ENCODE measurements at regions not wholly inside any gene's neighbourhood (a gene's known extent, or its start where the extent isn't known, plus 50 kb on each side); places are given as distances from the start of the nearest gene placed in this dataset.
"Not testable (repeated sequence)": the region's sequence is repeated elsewhere in the genome, so short reads cannot be mapped to it uniquely, and the experiment has no call there.

DNA sequence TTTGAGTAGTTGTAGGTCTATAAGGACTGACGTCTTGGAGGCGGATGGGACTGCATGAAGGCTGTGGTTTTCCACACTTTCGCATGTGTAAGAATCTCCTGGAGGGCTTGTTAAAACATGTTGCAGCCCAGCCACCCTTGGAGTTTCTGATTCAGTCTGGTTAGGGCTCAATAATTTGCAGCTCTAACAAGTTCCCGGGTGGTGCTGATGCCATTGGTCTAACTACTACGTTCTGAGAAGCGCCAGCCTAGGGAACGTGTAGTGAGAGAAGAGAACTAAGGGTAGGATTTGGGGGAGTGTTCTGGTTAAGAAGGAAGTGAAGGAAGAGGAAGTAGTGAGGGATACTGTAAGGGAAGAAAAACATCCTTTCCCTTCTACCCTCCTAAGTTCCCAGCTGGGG lies 138.9 kb downstream of the LARP7 start:
- no peak for DNase-seq (ENCODE audit: low spot score)

DNA sequence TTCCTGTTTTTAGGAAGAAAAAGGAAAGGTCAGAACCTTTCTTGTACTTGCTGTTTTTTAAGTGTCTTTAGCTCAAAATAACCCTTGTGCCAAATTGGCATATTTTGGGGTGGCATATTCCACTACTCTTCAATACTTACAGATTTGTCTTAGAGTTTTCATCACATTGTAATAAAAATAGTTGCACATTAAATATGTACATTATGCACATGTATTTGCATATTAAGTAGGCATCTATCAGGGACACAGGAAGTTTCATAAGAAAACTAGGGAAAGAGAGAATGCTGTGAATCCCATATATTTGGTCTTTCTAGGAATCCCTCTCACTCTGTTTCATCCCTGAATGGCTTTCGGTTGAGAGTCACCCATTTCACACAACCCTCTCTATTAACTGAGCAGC lies 139.6 kb downstream of the LARP7 start:
- no peak for DNase-seq (ENCODE audit: low spot score)

DNA sequence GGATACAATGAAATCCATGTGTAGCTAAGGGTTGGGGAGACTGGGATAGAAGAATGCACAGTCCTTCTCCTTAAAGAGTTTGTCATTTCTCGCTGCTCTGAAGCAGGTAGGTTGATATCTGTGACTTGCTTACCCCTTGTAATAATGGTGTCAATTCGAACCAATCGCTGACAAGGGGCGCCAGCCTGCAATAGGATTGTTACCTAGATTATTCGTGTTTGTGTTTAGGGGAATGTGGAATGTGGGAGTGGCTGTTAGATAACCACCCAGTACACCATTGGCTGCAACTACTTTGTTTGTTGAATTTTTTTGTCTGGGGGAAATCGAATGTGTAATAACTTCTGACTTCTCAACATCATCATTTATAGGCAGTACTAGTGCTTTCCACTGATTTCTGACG lies 141.6 kb downstream of the LARP7 start:
- no peak for DNase-seq (ENCODE audit: low spot score)

DNA sequence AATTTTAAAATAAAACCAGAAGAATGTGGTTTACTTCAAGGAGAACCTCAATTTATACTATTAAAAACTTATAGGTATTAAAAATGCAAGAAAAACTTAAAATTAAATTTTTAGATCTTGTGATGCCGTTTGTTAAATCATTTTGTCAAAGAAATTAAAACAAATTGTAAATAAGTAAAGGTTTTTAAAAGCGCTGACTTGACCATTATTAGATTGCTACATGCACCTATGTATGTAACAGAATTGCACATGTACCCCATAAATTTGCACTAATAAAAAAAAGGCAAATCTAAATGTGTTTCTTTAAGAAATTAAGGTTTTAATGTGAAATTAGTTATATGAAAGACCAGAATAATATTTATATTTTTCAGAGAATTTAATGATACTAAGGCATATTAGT lies 156.1 kb downstream of the LARP7 start:
- no peak for DNase-seq (ENCODE audit: low spot score)

DNA sequence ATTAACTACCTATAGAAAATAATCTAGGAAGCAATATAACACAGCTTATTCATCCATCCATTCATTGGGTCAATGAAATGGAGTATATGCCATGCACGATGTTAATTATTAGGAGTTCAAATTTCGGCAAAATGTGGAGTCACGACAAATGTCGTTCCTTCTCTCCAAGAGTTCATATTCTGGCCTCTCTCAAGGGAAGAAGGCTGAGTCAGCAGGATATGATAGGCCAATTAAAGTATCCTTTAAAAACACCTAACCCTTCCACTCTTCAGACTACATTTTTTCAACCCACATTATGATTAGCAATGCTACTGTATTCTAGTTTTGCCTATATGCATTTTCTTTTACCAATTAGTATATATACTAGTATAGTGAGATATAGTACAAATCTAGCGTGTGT lies 163.1 kb downstream of the LARP7 start:
- DNase-seq (ENCODE audit: low spot score): no peak

DNA sequence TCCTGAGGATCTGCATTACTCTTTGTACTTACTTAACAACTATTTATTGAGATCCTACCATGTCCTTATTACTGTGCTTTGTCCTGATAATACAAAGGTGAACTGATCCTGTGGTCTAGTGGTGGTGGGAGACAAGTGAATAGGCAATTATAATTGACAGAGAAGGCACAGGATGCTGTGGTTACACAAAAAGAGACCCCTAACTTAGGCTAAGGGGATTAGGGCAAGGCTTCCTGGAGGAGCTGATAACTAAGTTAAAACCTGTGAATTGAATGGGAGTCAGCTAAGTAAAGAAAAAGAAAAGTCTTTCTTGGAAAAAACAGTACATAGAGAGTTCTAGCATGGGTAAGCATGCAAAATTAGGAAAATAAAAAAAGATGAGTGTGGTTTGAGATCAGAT lies 164.4 kb downstream of the LARP7 start:
- no peak for DNase-seq (ENCODE audit: low spot score)

DNA sequence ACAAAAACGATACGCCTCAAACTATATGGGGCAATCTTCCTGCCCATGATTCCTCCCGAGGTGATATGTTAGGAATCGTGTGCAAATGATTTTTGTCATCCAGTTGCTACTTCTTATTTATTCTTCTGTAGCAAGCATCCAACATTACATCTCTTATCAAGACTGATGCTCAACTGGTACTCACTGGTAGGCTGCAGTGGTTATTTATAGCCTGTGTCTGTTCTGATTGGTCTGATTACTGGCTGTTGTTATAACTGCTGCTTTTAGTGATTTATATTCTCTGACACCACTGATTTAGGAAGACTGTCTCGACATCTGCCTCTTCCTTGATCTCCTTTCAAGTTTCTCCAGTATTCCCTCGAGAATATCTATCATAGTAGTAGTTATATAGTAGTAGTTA lies 165.8 kb downstream of the LARP7 start:
- DNase-seq (ENCODE audit: low spot score): no peak

DNA sequence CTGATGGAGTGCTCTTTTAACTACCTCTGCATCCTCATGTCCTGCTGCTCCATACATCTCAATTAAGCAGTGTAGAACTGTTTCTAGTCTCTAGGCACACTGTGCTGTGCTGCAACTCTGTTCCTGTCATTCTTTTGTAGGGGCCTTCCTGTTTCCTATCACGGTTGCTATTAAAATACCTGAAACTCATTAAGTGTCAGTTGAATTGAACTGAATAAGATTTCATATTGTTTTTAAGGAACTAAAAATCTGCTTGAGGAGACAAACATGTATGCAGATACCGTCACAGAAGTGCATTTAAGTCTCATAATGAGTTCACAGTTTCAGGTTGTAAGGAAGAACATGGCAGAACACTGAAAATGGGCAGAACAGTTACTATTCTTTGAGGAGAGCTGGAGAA lies 170.1 kb downstream of the LARP7 start:
- no peak for DNase-seq (ENCODE audit: low spot score)

DNA sequence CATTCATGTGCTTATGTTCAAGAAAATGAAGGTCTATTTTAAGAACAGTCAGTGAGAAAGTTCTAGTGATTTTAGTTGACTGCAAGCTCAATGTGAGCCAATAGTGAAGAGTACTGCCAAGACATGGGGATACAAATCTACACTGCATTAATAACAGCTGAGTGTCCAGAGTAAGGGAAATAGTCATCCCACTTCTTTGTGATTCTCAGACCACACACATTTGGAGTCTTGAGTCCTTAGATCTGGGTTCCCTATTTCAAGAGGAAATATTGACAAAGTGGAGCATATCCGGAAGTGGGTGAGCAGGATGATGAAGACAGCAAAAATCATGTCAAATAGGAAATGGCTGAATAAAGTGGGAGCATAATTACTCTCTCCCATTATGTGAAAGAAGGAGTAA lies 171.1 kb downstream of the LARP7 start:
- no peak for DNase-seq (ENCODE audit: low spot score)

DNA sequence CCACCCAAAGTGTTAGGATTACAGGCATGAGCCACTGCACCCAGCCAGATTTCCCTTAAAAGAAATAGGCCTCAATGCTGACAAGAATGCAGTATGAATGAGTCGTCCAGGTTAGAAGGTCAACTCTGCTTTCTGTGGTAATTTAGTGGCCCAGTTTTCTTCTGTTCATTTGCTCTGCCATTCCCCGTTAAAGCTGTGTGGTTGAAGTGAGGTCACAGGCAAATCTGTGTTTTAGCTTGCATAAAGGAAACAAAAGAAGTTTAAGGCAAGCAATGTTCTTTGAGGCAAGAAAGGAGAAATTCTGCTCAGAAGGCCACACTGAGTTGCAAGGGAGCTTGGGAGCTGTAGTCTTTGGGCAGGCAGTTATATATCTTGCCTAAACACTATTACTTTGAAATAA lies 176.8 kb downstream of the LARP7 start:
- peak; percentile 16 for DNase-seq (ENCODE audit: low spot score)

DNA sequence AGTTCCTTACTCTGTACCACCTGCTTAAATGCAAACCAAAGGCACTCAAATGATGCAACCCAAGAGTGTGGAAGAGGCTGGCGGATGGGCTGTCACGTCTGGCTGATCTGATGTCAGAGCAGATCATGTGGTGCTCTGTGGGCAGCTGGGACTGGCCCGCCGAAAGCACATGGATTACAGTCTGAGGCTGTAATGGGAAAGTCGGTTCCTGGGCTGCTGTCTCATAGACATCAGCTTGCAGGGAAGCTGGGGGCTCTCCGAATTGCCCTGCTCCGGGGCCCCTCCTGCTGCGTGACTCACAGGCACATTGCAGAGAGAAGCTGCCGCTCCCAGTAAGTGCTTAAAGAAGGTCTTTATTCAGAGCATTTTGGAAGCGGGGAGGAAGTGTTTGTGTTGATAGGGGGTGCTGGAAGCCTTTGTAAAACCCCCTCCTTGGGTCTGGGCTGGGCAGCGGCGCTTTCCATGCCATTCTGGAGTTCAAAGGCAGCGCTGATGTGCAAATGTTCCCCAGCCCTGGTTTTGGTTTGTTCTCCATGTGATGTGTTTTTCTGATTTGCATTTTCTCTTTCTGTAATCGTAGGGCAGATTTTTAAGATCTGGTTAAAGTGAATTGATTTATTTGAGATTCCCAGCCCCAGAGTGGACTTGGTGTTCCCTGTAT lies 181.1 kb downstream of the LARP7 start:
- DNase-seq (ENCODE audit: low spot score): peak; percentile 84

DNA sequence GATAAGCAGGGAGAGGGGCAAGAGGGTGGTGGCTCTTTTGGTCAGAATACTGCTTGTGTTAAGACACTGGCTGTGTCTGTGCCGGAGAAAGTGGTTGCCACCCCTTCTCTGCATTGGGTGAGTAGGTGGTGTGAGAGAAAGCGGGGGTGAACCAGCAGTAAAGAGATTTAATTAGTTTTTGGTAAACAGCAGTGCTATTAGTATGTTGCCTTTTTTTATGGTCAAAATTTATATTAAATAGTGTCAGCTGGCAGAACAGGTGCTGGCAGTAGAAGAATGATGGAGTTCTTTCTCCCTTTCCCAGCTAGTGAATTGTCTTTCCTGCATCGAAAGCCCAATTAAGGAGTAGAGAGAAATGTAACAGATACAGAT lies 181.6 kb downstream of the LARP7 start:
- peak; percentile 12 for DNase-seq (ENCODE audit: low spot score)

DNA sequence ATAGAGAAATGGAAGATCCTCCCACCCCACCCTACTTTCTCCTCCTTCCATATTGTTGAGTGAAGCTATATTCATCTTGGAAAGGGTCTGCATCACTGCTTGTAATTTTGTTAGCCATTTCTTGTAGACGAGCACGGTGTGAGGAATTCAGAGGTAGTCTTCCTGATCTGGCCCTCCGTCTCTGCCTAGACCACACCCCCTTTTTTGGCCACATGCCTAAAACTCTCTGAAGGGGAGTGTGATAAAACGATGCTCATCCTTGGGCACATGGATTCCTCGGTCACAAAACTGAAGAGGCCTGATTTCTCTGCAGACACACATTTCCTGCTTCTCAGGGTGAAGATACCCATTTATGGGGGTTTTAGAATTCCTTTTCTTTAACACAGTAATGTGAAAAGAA lies 182.8 kb downstream of the LARP7 start:
- DNase-seq (ENCODE audit: low spot score): no peak

DNA sequence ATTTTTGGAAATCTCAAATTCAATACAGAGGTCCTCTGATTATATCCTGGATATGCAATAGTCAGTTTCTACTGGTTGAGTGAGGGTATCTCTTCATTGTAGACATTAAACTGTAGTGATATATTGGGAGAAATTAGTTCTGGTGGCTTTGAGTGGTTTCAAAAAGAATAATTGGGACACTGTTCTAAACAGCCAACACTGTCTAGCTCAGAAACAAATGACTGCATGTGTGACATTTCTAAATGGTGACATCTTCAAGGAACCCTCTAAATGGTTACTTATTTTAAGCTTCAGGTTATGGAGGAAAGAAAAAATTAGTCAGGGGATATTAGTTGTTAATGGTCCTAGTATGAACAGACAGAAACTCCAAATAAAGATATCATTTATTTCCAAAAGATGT lies 186.2 kb downstream of the LARP7 start:
- no peak for DNase-seq (ENCODE audit: low spot score)

DNA sequence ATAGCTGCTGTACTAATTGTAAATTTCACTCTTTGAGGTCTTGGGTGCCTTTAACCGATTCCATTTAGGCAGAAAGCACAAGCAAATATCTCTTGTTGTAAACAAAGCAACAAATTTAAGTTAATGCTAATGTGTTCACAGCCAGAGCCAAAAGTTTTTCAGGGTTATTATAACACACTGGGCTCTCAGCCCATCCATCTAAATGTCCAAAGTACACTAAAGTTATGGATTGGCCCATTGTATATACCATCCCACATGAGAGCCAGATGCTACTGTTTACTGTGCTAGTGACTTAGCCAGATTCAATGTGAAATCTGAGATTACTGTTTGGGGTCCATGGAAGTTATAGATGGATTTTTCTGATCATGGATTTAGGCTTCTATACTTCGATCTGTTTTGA lies 186.7 kb downstream of the LARP7 start:
- DNase-seq (ENCODE audit: low spot score): no peak

DNA sequence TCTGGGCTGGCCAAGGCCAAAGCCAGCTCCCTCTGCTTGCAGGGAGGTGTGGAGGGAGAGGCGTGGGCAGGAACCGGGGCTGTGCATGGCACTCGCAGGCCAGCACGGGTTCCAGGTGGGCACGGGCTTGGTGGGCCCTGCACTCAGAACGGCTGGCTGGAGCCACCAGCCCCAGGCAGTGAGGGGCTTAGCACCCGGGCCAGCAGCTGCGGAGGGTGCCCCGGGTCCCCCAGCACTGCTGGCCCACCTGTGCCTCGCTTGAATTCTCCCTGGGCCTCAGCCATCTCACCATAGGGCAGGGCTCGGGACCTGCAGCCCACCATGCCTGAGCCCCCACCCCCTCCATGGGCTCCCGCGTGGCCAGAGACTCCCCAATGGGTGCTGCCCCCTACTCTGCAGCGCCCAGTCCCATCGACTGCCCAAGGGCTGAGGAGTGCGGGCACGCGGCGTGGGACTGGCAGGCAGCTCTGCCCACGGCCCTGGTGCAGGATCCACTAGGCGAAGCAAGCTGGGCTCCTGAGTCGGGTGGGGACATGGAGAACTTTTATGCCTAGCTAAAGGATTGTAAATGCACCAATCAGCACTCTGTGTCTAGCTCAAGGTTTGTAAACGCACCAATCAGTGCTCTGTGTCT lies 193.9 kb downstream of the LARP7 start:
- no peak for DNase-seq (ENCODE audit: low spot score)

DNA sequence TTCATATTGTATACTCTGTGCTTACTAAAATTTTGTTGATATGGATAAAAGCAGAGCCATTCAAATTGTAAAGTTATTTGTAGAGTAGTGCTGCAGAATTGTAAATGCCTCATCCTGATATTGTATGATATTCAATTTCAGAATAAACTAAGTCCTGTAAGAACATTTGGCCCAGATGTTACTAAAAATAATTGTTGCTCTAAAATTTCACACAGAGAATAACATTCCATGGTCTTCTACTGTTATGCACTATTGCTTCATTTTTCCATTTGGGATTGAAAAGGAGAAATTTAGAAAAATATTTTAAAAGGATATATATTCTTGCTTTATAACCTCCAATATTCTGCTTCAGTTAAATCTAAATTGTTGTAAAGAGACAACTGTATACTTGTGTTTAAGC lies 195.6 kb downstream of the LARP7 start:
- DNase-seq (ENCODE audit: low spot score): no peak

DNA sequence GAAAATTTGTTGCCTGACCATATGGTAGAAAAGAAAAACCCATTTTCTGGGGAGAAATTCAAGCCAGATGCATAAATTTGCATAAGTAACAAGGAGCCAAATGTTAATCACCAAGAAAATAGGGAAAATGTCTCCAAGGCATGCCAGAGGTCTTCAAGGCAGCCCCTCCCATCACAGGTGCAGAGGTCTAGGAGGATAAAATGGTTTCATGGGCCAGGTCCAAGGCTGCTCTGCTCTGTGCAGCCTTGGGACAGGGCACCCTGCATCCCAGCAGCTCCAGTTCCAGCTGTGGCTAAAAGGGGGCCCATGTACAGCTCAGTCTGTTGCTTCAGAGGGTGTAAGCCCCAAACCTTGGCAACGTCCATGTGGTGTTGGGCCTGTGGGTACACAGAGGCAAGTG lies 200.0 kb downstream of the LARP7 start:
- no peak for DNase-seq (ENCODE audit: low spot score)

DNA sequence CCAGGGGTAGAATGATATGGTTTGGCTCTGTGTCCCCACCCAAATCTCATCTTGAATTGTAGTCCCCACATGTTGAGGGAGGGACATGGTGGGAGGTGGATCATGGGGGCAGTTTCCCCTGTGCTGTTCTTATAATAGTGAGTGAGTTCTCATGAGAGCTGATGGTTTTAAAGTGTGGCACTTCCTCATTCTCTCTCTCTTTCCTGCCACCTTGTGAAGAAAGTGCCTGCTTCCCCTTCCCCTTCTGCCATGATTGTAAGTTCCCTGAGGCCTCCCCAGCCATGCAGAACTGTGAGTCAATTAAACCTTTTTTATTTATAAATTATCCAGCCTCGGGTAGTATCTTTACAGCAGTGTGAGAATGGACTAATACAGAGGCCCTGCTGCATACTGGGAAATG lies 201.1 kb downstream of the LARP7 start:
- not testable (repeated sequence) for DNase-seq (ENCODE audit: low spot score)

DNA sequence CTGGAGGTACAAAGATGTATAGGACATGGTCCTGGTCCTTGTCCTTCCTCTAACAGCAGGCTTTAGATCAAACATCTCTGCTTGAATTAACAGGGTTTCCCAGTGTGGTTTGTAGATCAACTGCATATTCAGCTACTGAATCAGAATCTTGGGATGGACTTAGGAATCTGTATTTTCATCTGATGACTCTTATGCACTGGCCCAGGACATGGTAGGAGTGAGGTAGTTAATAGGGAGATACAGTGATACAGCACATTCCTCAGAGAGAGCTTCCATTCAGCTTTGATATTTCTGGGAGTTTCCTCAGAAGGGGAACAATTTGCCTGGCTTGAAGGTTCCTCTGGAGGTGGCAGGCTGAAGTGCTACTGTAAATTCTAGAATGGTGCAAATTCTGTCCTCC lies 203.1 kb downstream of the LARP7 start:
- peak; percentile 24 for DNase-seq (ENCODE audit: low spot score)

DNA sequence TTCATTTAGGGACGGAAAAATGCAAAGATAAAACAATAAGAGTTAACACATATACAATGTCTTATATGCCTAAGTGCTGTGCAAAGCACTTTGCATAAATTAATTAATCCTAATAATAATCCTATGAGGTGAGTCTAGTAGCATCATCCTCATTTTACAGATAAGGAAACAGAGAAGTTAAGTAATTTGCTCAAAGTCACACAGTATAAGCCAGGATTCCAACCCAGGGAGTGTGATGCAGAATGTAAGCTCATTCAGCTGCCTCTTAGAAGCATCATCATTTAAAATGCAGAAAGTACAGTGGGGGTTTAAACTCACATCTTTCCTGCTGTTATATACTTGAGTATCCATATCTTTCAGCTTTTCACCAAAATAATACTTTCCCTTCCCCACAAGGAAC lies 203.7 kb downstream of the LARP7 start:
- DNase-seq (ENCODE audit: low spot score): no peak

DNA sequence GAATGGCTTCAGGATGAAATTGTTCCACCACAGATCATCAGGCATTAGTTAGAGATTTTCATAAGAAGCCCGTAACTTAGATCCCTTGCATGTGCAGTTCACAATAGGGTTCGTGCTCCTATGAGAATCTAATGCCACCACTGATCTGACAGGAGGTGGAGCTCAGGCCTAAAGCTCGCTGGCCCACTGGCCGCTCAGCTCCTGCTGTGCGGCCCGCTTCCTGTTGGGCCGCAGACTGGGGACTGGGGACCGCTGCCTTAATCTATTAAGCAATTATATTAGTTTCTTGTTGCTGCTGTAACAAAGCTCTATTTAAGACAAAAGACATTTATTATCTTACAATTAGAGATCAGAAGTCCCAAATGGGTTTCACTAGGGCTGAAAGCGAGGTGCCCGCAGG lies 205.6 kb downstream of the LARP7 start:
- no peak for DNase-seq (ENCODE audit: low spot score)

DNA sequence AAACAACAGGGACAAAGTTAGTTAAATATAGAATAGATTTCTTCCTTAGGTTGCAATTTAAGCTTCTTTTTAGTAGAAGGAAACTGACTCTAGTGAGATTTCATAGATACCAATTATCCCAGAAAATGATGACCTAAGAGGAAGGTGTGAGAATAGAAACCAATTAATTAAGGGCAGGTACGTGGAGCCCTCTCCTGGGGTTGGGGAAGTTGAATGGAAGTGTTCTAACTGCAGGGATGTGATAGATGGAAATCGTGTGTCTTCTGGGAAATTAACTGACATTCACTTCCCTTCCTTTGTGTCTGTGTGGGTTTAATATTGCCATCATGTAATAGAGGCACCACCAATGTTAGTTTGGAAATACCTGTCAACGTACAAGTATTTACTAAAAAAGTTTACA lies 204.1 kb upstream of the ANK2 start:
- DNase-seq (ENCODE audit: low spot score): no peak

DNA sequence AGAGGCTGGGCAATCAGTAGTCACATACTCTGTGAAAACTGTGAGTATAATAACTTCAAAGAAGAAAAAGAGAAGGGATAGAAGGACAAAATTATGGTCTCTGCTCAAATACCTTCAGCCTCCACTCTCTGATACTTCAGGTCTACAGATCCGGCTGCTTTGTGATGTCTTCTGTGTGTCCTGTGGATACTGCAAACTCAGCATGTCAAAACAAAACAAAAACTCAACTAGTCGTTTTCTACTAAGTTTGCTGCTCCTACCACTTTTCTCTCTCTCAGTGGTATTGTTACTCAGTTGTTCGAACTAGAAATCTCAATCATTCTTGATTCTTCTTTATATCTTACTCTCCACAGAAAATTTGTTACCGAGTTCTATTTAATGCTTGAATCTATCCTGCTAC lies 202.4 kb upstream of the ANK2 start:
- no peak for DNase-seq (ENCODE audit: low spot score)

Measured in hepatic stellate cell (primary cell).